A673 (cell line): ENCODE measurements at regions not wholly inside any gene's neighbourhood (a gene's known extent, or its start where the extent isn't known, plus 50 kb on each side); places are given as distances from the start of the nearest gene placed in this dataset.

Source experiments
- BruUV-seq: library from RNA; stranded (reverse); fragments of 400-500 nt; replicated peaks from 2 replicates; lab custom pipeline; 2021; lab: Mats Ljungman, UMichigan
- CTCF ChIA-PET: fragments of 300-600 bp; sonication (Branson Sonifier 250); formaldehyde crosslinking; loops from one replicate; lab custom pipeline; 2022; ENCODE audit warnings: antibody characterized with exemption; lab: Charles Lee
- POLR2A ChIA-PET: fragments of 300-600 bp; sonication (Branson Sonifier 250); formaldehyde crosslinking; loops from one replicate; lab custom pipeline; 2022; ENCODE audit warnings: antibody characterized with exemption; ENCODE audit not compliant: low non-redundant PET; lab: Charles Lee
- DNase-seq: peaks from one replicate; pipeline ENCODE4 v3.0.0-alpha.2; 2015; ENCODE audit warnings: low spot score
- H3K27ac ChIP-seq: fragments of 200-600 bp; sonication (generic); 2 replicates; pipeline ENCODE4 v1.5.1; 2016; ENCODE audit warnings: mixed run types, low read depth, mild to moderate bottlenecking, mixed read lengths, antibody characterized with exemption, low read length; ENCODE audit not compliant: poor library complexity, severe bottlenecking
- H3K27me3 ChIP-seq: fragments of 200-600 bp; sonication (generic); replicated peaks from 2 replicates; pipeline ENCODE4 v1.6.1; 2017; ENCODE audit warnings: mixed run types, low read depth, mild to moderate bottlenecking, mixed read lengths, antibody characterized with exemption, low read length; ENCODE audit not compliant: insufficient read depth, poor library complexity
- H3K36me3 ChIP-seq: fragments of 200-600 bp; sonication (generic); 2 replicates; pipeline ENCODE4 v1.6.1; 2016; ENCODE audit warnings: mixed run types, mild to moderate bottlenecking, mixed read lengths, antibody characterized with exemption, low read length; ENCODE audit not compliant: insufficient read depth, poor library complexity, severe bottlenecking
- H3K4me1 ChIP-seq: fragments of 200-600 bp; sonication (generic); 2 replicates; pipeline ENCODE4 v1.6.1; 2017; ENCODE audit warnings: mixed run types, mild to moderate bottlenecking, mixed read lengths, antibody characterized with exemption, low read length; ENCODE audit not compliant: insufficient read depth, poor library complexity, severe bottlenecking
- H3K4me3 ChIP-seq: fragments of 200-600 bp; sonication (generic); 2 replicates; pipeline ENCODE4 v1.5.1; 2016; ENCODE audit warnings: low read depth, mixed run types, mild to moderate bottlenecking, mixed read lengths, low read length; ENCODE audit not compliant: poor library complexity, severe bottlenecking
- H3K9me3 ChIP-seq: fragments of 200-600 bp; sonication (generic); 2 replicates; pipeline ENCODE4 v1.6.1; 2016; ENCODE audit warnings: mixed run types, low read depth, mild to moderate bottlenecking, mixed read lengths, antibody characterized with exemption, low read length; ENCODE audit not compliant: poor library complexity, severe bottlenecking
- CTCF ChIP-seq: fragments of 300-800, 200-600 bp; sonication (generic); conservative IDR thresholded peaks from 2 replicates; pipeline ENCODE4 v1.5.1; 2017; ENCODE audit warnings: low read depth, mild to moderate bottlenecking, antibody characterized with exemption, low read length, moderate library complexity, mixed read lengths
- EZH2 ChIP-seq: fragments of 200-600 bp; sonication (generic); IDR thresholded peaks from 2 replicates; pipeline ENCODE4 v1.6.1; 2017; ENCODE audit warnings: borderline replicate concordance, low read depth, mild to moderate bottlenecking, mixed read lengths, antibody characterized with exemption, low read length; ENCODE audit not compliant: poor library complexity, severe bottlenecking
- intact Hi-C: fragments of 100-400 bp; cut with micrococcal nuclease; formaldehyde crosslinking; loops from one replicate; pipeline ENCODE4 v1.10.0; 2022; ENCODE audit not compliant: unreplicated experiment

- no peak for DNase-seq
- H3K27ac ChIP-seq = no peak overlapping the region
- intact Hi-C loops = loop anchor here (10.0 kb wide), 1 partner anchor 60 kb away; no protein-coding TSS in a partner anchor
- H3K27me3 ChIP-seq = no peaks in the 10 kb centered on the region
- POLR2A ChIA-PET = no interaction called here
- H3K4me3 ChIP-seq = no peak overlapping the region
- no TSS peak for BruUV-seq
- TF ChIP-seq EZH2 (no peak), CTCF (no peak)
- H3K4me1 ChIP-seq = no peaks in the 10 kb centered on the region
- H3K9me3 ChIP-seq = no peaks in the 10 kb centered on the region
- H3K36me3 ChIP-seq = no peaks in the 10 kb centered on the region
- CTCF ChIA-PET = no interaction called here
These were observed 1809.2 kb upstream of the ACO1 start for GRCh38 chr9:30575218-30575617.

- H3K4me1 ChIP-seq = no peaks in the 10 kb centered on the region
- no peaks in the 10 kb centered on the region for H3K9me3 ChIP-seq
- DNase-seq = no peak
- H3K36me3 ChIP-seq = no peaks in the 10 kb centered on the region
- intact Hi-C loops = loop anchor here (10.0 kb wide), 1 partner anchor 59 kb away; no protein-coding TSS in a partner anchor
- H3K27me3 ChIP-seq = no peaks in the 10 kb centered on the region
- ChIA-PET POLR2A (no interaction called here), CTCF (no interaction called here)
- H3K27ac ChIP-seq = no peak overlapping the region
- BruUV-seq = no TSS peak
- TF ChIP-seq CTCF = no peak
- no peak for TF ChIP-seq EZH2
- no peak overlapping the region for H3K4me3 ChIP-seq
These were observed 1808.8 kb upstream of the ACO1 start for GRCh38 chr9:30575691-30576090.

GRCh38 chr9:30579810-30580209 is 1804.6 kb upstream of the ACO1 start:
- Histone ChIP-seq H3K4me3 (no peak overlapping the region), H3K9me3 (no peaks in the 10 kb centered on the region), H3K36me3 (no peaks in the 10 kb centered on the region), H3K27ac (no peak overlapping the region), H3K27me3 (no peaks in the 10 kb centered on the region), H3K4me1 (no peaks in the 10 kb centered on the region)
- no peak for DNase-seq
- no TSS peak for BruUV-seq
- intact Hi-C loops = loop anchor here (10.0 kb wide), 1 partner anchor 55 kb away; no protein-coding TSS in a partner anchor
- ChIA-PET POLR2A (no interaction called here), CTCF (no interaction called here)
- no peak for TF ChIP-seq CTCF
- no peak for TF ChIP-seq EZH2
